OCI-LY7 (cell line): ENCODE measurements at regions not wholly inside any gene's neighbourhood (a gene's known extent, or its start where the extent isn't known, plus 50 kb on each side); places are given as distances from the start of the nearest gene placed in this dataset.

Experiments
- BruUV-seq: library from RNA; stranded (reverse); fragments of 400-500 nt; replicated peaks from 2 replicates; lab custom pipeline; 2021; lab: Mats Ljungman, UMichigan
- CTCF ChIA-PET: fragments of 300-600 bp; sonication (Branson Sonifier 250); formaldehyde crosslinking; loops from one replicate; lab custom pipeline; 2022; ENCODE audit warnings: antibody characterized with exemption; ENCODE audit not compliant: unreplicated experiment; lab: Charles Lee
- POLR2A ChIA-PET: fragments of 300-600 bp; sonication (Branson Sonifier 250); formaldehyde crosslinking; loops from one replicate; lab custom pipeline; 2022; ENCODE audit warnings: antibody characterized with exemption; lab: Charles Lee
- DNase-seq: peaks from one replicate; pipeline ENCODE4 v3.0.0-alpha.2; 2015; ENCODE audit warnings: low spot score
- H2AFZ ChIP-seq: fragments of 200-600 bp; sonication (generic), shearing (Covaris generic); 2 replicates; pipeline ENCODE4 v1.6.1; 2014; ENCODE audit warnings: mild to moderate bottlenecking, antibody characterized with exemption, low read length, moderate library complexity
- H3K27ac ChIP-seq: fragments of 200-600 bp; sonication (generic); 2 replicates; pipeline ENCODE4 v1.5.1; 2014; ENCODE audit warnings: mixed run types, low read depth, mild to moderate bottlenecking, moderate library complexity, low read length, inconsistent platforms; ENCODE audit not compliant: poor library complexity, severe bottlenecking
- H3K36me3 ChIP-seq: fragments of 200-600 bp; sonication (generic); 2 replicates; pipeline ENCODE4 v1.6.1; 2014; ENCODE audit warnings: mild to moderate bottlenecking, antibody characterized with exemption, low read length, moderate library complexity, mixed read lengths; ENCODE audit not compliant: insufficient read depth
- H3K4me1 ChIP-seq: fragments of 200-600 bp; sonication (generic); 2 replicates; pipeline ENCODE4 v1.5.1; 2014; ENCODE audit warnings: mild to moderate bottlenecking, low read length; ENCODE audit not compliant: insufficient read depth, poor library complexity, severe bottlenecking
- H3K4me2 ChIP-seq: fragments of 200-600 bp; sonication (generic); 2 replicates; pipeline ENCODE4 v1.6.1; 2014; ENCODE audit warnings: mild to moderate bottlenecking, low read length
- H3K4me3 ChIP-seq: fragments of 200-600 bp; sonication (generic); 2 replicates; pipeline ENCODE4 v1.5.1; 2014; ENCODE audit warnings: mild to moderate bottlenecking, low read depth, low read length; ENCODE audit not compliant: poor library complexity, severe bottlenecking
- H3K79me2 ChIP-seq: fragments of 200-600 bp; sonication (generic); 2 replicates; pipeline ENCODE4 v1.6.1; 2016; ENCODE audit warnings: low read depth, mild to moderate bottlenecking, low read length, moderate library complexity, mixed read lengths; ENCODE audit not compliant: insufficient read depth
- H3K9me2 ChIP-seq: fragments of 200-600 bp; sonication (generic); 2 replicates; pipeline ENCODE4 v1.6.1; 2016; ENCODE audit warnings: mild to moderate bottlenecking, low read length, mixed read lengths; ENCODE audit not compliant: insufficient read depth
- H3K9me3 ChIP-seq: fragments of 200-600 bp; sonication (generic); 2 replicates; pipeline ENCODE4 v1.6.1; 2014; ENCODE audit warnings: mild to moderate bottlenecking, mixed run types, low read length, mixed read lengths
- H4K20me1 ChIP-seq: fragments of 200-600 bp; sonication (generic); 2 replicates; pipeline ENCODE4 v1.6.1; 2014; ENCODE audit warnings: mild to moderate bottlenecking, antibody characterized with exemption, low read length, moderate library complexity, mixed read lengths; ENCODE audit not compliant: insufficient read depth
- EZH2phosphoT487 ChIP-seq: fragments of 200-600 bp; sonication (generic); IDR thresholded peaks from 2 replicates; pipeline ENCODE4 v1.6.1; 2018; ENCODE audit warnings: low read depth, borderline replicate concordance, mild to moderate bottlenecking, mixed run types, antibody characterized with exemption, low read length, moderate library complexity, mixed read lengths
- intact Hi-C: fragments of 100-400 bp; cut with micrococcal nuclease; formaldehyde crosslinking; loops from one replicate; pipeline ENCODE4 v1.10.0; 2022; ENCODE audit not compliant: unreplicated experiment
- TF ChIP-seq, protein P1 (sequence below): fragments of 200-600 bp; sonication (generic); conservative IDR thresholded peaks from 2 replicates; pipeline ENCODE4 v1.5.1; 2014; ENCODE audit warnings: mild to moderate bottlenecking, antibody characterized with exemption, low read length, moderate library complexity, mixed read lengths

- H3K36me3 ChIP-seq = no peaks in the 10 kb centered on the region
- H3K27ac ChIP-seq = no peak overlapping the region
- H3K4me2 ChIP-seq = no peak overlapping the region
- H3K4me1 ChIP-seq = no peaks in the 10 kb centered on the region
- CTCF ChIA-PET = no interaction called here
- H4K20me1 ChIP-seq = no peaks in the 10 kb centered on the region
- no peaks in the 10 kb centered on the region for H3K9me2 ChIP-seq
- DNase-seq = no peak
- H3K4me3 ChIP-seq = no peak overlapping the region
- intact Hi-C loops = no loop called here
- BruUV-seq = no TSS peak
- POLR2A ChIA-PET = no interaction called here
- H3K79me2 ChIP-seq = no peaks in the 10 kb centered on the region
- TF ChIP-seq, protein P1, sequence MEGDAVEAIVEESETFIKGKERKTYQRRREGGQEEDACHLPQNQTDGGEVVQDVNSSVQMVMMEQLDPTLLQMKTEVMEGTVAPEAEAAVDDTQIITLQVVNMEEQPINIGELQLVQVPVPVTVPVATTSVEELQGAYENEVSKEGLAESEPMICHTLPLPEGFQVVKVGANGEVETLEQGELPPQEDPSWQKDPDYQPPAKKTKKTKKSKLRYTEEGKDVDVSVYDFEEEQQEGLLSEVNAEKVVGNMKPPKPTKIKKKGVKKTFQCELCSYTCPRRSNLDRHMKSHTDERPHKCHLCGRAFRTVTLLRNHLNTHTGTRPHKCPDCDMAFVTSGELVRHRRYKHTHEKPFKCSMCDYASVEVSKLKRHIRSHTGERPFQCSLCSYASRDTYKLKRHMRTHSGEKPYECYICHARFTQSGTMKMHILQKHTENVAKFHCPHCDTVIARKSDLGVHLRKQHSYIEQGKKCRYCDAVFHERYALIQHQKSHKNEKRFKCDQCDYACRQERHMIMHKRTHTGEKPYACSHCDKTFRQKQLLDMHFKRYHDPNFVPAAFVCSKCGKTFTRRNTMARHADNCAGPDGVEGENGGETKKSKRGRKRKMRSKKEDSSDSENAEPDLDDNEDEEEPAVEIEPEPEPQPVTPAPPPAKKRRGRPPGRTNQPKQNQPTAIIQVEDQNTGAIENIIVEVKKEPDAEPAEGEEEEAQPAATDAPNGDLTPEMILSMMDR = no peak
- TF ChIP-seq EZH2phosphoT487 = no peak
- no peak overlapping the region for H2AFZ ChIP-seq
- no peaks in the 10 kb centered on the region for H3K9me3 ChIP-seq
These were observed 315.3 kb downstream of the BCL11B start for GRCh38 chr14:98956661-98957060.

GRCh38 chr14:98957211-98958047 lies 314.6 kb downstream of the BCL11B start:
- no peak for TF ChIP-seq EZH2phosphoT487
- TF ChIP-seq, protein P1 = no peak
- ChIA-PET POLR2A (no interaction called here), CTCF (no interaction called here)
- H3K36me3 ChIP-seq = no peaks in the 10 kb centered on the region
- no peaks in the 10 kb centered on the region for H3K4me1 ChIP-seq
- no peaks in the 10 kb centered on the region for H3K9me3 ChIP-seq
- H3K4me3 ChIP-seq = no peak overlapping the region
- H3K9me2 ChIP-seq = no peaks in the 10 kb centered on the region
- H3K79me2 ChIP-seq = no peaks in the 10 kb centered on the region
- H3K4me2 ChIP-seq = no peak overlapping the region
- H3K27ac ChIP-seq = no peak overlapping the region
- no peak overlapping the region for H2AFZ ChIP-seq
- intact Hi-C loops = no loop called here
- no peaks in the 10 kb centered on the region for H4K20me1 ChIP-seq
- no peak for DNase-seq
- BruUV-seq = no TSS peak

DNA sequence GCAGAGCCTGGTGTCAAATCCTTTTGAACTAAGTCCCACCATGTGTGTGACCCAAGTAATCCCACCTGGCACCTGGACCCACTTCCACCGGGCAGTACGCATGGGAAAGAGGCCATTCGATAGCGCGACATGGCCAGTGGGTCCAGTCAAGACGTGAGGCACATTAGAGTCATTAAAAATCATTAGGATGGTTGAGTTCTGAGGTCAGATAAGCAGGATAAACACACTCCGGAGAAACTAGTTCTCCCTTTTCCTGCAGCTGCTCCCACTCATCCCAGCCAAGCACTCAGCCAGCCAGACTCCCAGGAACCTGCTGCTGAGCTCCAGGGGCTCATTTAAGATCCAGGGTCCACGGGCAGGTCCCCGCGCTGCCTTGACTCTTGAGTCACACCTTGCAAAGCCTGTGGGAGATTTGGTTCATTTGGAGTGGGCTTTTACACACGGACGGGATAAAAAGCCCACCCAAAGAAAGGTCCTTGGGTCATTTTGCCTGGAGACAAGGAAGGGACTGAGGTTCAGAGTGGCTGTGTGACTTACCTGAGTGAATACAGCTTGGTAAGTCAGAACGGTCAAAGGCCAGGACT lies 313.9 kb downstream of the BCL11B start:
- TF ChIP-seq EZH2phosphoT487 = no peak
- TF ChIP-seq, protein P1 = no peak
- BruUV-seq = no TSS peak
- Histone ChIP-seq H3K9me3 (no peaks in the 10 kb centered on the region), H3K27ac (no peak overlapping the region), H4K20me1 (no peaks in the 10 kb centered on the region), H3K79me2 (no peaks in the 10 kb centered on the region), H2AFZ (no peak overlapping the region), H3K4me1 (no peaks in the 10 kb centered on the region), H3K4me3 (no peak overlapping the region), H3K4me2 (no peak overlapping the region), H3K36me3 (no peaks in the 10 kb centered on the region), H3K9me2 (no peaks in the 10 kb centered on the region)
- POLR2A ChIA-PET = no interaction called here
- CTCF ChIA-PET = no interaction called here
- no peak for DNase-seq
- intact Hi-C loops = no loop called here
